ENCODE measurements at regions not wholly inside any gene's neighbourhood (a gene's known extent, or its start where the extent isn't known, plus 50 kb on each side); places are given as distances from the start of the nearest gene placed in this dataset.

DNA sequence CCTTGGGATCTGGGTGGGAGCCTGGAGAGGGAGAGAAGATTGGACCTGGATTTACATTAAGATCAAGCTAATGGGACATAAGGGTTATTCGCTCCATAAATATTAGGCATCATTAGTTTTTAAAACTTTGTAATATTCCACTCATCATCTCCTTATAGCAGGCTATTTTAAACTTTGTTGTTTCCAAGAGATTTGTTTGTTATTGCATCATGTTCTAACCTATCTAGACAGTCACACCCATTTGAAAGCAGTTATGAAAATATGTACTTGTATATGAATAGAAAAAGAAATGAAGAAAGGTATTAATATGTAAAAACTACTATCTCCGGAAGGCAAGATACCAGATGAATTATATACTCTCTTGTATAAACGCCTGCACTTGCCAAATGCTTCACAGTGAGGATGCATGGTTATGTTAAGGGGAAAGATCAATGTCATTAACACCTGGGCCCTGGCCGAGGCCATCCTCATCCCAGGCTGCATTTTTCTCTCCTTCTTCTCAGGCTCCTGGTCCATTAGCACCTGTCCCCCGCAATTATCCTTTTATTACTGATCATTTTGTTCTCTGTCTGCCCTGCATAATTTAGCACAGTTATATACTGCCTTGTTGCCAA, 468.2 kb downstream of the MATN1 start:
- no peak overlapping the region for H3K4me3 ChIP-seq (ENCODE audit: control insufficient read depth, low read depth, low read length)

DNA sequence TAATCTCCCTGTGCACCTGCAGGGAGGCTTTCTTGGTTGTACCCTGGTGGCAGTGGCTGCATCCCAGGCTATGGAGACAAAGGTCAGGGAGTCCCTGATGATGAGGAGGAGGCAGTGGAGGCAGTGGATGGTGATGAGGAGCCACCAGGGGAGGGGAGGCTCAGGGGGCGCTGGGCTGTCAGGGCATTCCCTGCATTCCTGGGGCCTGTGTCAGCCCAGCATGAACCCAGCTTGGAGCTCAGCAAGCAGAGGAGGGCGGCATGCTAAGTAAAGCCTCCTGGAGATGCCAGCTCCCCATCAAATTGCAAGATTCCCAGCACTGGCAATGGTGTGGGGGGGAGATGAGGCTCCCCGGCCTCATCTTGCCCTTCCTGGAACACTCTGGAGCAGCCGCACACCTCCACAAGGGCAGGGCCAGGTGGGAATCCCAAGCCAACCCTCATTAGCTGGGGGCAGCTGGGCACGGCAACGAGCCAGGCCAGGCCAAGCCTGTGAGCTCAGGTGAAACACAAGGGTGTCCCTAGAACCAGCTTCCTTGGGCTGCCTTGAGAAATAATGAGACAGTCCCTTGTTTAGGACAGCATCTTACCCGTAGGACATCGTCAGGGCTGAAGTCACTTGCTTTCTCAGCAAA, 469.5 kb downstream of the MATN1 start:
- TF ChIP-seq, protein P1, sequence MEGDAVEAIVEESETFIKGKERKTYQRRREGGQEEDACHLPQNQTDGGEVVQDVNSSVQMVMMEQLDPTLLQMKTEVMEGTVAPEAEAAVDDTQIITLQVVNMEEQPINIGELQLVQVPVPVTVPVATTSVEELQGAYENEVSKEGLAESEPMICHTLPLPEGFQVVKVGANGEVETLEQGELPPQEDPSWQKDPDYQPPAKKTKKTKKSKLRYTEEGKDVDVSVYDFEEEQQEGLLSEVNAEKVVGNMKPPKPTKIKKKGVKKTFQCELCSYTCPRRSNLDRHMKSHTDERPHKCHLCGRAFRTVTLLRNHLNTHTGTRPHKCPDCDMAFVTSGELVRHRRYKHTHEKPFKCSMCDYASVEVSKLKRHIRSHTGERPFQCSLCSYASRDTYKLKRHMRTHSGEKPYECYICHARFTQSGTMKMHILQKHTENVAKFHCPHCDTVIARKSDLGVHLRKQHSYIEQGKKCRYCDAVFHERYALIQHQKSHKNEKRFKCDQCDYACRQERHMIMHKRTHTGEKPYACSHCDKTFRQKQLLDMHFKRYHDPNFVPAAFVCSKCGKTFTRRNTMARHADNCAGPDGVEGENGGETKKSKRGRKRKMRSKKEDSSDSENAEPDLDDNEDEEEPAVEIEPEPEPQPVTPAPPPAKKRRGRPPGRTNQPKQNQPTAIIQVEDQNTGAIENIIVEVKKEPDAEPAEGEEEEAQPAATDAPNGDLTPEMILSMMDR (IDR thresholded peaks at IDR 0.05; ENCODE audit: control insufficient read depth, insufficient read depth, low read depth, low read length, missing control alignments), result no peak
- H3K4me3 ChIP-seq (ENCODE audit: control insufficient read depth, low read depth, low read length), result no peak overlapping the region
- no peak for DNase-seq (ENCODE audit: low read depth)

More for the DNA sequence above, 468.2 kb downstream of the MATN1 start:
- DNase-seq (ENCODE audit: low read depth), result no peak
- TF ChIP-seq, protein P1 (IDR thresholded peaks at IDR 0.05; ENCODE audit: control insufficient read depth, insufficient read depth, low read depth, low read length, missing control alignments), result no peak

DNA sequence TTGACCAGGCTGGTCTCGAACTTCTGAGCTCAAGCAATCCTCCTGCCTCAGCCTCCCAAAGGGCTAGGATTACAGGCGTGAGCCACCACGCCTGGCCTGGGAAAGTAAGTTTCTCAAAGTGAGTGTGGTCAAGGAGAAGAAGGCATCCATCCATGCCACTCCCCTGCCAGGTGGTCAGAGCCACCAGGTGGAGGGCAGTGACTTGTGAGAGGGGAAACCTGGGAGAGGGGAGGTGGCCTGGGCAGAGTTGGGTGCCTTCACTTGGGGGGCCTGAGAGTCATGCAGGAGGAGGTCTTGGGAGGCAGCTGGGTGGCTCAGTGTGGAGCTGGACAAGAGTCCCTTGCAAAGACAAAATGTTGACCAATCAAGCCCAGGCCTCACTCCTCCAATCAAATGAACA, 470.0 kb downstream of the MATN1 start:
- TF ChIP-seq, protein P1 (IDR thresholded peaks at IDR 0.05; ENCODE audit: control insufficient read depth, insufficient read depth, low read depth, low read length, missing control alignments), result no peak
- no peak overlapping the region for H3K4me3 ChIP-seq (ENCODE audit: control insufficient read depth, low read depth, low read length)
- no peak for DNase-seq (ENCODE audit: low read depth)

DNA sequence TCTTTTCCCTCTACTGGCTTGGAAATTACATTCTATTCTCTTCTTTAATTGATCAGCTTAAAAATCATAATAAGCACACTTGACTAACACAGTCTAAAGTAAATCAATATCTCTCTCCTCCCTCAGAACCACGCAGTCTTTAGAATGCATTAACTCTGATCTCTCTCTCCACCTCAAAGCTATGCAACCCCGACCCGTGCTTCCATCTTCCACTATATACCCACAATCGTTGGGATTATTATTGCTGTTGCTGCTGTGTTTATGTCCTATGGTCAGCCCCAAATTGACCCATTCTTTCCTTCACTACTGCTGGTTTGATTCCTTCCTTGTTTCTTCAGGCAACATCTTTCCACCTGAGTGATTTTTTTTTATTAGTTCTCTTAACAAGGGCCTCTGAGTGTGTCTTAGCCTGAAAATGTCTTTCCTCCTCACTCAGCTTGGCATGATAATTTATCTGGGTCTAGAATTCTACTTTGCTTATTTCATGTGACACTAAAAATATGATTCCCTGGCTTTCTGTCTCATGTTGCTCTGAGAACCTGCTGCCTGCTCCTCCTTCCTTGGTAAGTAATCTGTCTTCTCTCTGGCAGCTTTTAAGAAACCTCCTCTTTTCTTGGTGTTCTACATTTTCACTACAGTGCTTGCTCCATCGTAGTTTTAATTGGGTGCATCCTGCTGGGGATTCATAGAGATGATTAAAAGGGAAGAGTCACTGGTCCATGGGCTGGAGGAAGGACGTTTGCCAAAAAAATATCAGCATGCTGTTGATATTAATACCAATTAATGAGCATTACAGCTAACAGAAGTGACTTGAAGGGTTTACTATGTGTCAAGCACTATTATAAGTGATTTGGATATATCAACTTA, 472.2 kb downstream of the MATN1 start:
- TF ChIP-seq, protein P1 (IDR thresholded peaks at IDR 0.05; ENCODE audit: control insufficient read depth, insufficient read depth, low read depth, low read length, missing control alignments), result no peak
- H3K4me3 ChIP-seq (ENCODE audit: control insufficient read depth, low read depth, low read length), result no peak overlapping the region
- DNase-seq (ENCODE audit: low read depth), result no peak

DNA sequence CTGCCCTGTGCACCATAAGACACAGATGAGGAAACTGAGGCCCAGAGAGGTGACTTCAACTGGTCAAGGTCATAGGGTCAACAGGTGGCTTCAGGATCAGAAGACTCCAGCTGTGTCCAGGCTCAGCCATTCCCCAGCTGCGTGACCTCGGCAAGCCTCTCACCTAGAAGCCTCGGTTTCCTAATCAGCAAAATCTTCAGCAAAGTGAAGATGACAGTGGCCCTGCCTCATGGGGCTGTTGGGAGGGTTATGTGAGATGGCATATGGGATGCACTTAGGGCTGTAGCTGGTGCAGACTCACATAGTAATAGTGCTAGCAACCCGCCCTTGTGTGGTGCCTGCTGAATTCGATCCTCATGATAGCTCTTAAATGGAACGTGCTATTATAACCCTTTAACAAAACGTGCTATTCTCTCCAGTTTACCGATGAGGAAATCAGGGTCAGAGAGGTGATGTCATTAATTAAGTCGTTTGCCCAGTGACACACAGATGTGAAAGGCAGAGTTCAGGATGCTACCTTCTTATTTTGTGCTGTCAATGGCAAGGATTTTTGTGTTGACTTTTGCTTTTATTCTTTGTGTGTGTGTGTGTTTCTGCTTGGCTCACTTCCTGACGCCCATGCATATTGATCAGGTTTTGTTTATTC, 472.9 kb downstream of the MATN1 start:
- DNase-seq (ENCODE audit: low read depth), result no peak
- TF ChIP-seq, protein P1 (IDR thresholded peaks at IDR 0.05; ENCODE audit: control insufficient read depth, insufficient read depth, low read depth, low read length, missing control alignments), result no peak
- H3K4me3 ChIP-seq (ENCODE audit: control insufficient read depth, low read depth, low read length), result no peak overlapping the region

Data from AG09309 (cell line).